ENCODE measurements at regions not wholly inside any gene's neighbourhood (a gene's known extent, or its start where the extent isn't known, plus 50 kb on each side); places are given as distances from the start of the nearest gene placed in this dataset.

DNA sequence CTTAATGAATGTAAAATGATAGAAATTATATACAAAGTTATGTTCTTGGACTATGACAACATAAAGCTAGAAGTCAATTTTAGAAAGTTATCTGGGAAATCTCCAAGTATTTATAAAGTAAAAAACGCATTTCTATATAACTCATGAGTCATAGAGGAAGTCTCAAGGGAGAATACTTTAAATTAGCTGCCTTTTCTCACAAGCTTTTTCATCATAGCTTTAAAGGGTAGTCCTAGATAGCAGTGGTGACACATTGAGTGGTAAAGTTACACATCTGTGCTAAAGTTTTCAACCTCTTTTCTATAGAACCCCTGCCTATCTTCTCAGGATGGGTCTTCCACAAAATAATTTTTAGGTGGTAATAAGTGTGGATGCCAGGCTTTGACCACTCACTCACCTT, 598.3 kb upstream of the FAM174A start:
- Histone ChIP-seq H3K27ac (no peak overlapping the region), H3K36me3 (no peaks in the 10 kb centered on the region), H3K9me3 (no peaks in the 10 kb centered on the region), H3K4me1 (no peaks in the 10 kb centered on the region), H3K27me3 (no peaks in the 10 kb centered on the region), H3K4me3 (no peak overlapping the region)
- no peak for DNase-seq (ENCODE audit: low spot score)
- TF ChIP-seq, protein P1, sequence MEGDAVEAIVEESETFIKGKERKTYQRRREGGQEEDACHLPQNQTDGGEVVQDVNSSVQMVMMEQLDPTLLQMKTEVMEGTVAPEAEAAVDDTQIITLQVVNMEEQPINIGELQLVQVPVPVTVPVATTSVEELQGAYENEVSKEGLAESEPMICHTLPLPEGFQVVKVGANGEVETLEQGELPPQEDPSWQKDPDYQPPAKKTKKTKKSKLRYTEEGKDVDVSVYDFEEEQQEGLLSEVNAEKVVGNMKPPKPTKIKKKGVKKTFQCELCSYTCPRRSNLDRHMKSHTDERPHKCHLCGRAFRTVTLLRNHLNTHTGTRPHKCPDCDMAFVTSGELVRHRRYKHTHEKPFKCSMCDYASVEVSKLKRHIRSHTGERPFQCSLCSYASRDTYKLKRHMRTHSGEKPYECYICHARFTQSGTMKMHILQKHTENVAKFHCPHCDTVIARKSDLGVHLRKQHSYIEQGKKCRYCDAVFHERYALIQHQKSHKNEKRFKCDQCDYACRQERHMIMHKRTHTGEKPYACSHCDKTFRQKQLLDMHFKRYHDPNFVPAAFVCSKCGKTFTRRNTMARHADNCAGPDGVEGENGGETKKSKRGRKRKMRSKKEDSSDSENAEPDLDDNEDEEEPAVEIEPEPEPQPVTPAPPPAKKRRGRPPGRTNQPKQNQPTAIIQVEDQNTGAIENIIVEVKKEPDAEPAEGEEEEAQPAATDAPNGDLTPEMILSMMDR (IDR thresholded peaks at IDR 0.05) = no peak

DNA sequence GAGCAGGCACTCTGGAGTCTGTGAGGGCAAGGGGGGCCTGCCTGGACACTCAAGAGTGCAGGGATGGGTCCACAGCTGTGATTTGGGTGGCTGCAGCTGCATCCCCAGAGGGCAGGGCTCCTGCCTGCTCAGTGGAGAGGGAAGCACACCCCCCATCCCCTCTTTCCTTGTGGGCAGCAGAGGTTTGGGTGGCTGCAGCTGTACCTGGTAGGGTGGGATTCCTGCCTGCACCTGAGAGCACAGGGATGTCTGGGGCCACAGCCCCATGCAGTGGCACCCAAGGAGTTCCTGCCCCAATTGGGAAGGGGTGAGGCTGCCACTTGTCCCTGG, 605.4 kb upstream of the FAM174A start:
- no peak for DNase-seq (ENCODE audit: low spot score)
- Histone ChIP-seq H3K27me3 (no peaks in the 10 kb centered on the region), H3K4me3 (no peak overlapping the region), H3K27ac (no peak overlapping the region), H3K9me3 (peaks cover 0 to 4% of the 10 kb centered on the region in 2 donors), H3K36me3 (no peaks in the 10 kb centered on the region), H3K4me1 (no peaks in the 10 kb centered on the region)
- TF ChIP-seq, protein P1 (IDR thresholded peaks at IDR 0.05) = no peak

DNA sequence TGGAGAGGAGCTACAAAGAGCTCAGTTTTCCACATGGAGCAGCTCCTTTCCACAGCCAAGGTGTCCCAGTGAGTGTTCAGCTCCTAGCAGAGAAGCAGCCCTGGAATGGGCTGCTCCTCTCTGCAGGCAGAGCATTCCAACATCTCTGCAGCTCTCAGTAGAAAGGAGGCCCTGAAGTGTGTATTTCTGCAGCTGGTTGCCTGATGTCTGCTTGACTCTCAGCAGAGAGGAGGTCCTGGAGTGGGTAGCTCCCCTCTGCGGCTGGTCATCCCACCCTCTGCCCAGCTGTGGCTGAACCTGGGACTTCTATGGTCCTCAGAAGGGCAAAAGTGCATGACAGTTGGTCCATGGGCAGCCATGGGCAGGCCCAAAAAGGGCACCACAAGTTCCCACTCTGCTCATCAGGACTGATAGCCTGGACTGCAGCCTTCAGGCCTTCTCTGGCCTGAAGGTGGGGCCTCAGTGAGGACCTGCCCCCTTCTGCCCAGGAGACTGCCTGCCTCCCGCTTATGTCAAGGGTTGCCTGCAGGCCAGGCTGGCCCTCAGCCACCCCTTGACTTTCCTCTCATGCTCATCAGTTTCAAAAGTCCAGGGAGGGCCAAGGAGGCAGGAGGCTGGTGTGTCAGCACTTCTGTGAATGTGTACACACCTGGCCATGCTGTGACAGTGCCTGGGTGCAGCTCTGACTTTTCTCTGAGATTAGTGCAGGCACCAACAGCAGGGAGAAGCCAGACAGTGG, 605.9 kb upstream of the FAM174A start:
- H3K9me3 ChIP-seq = peaks cover 0 to 4% of the 10 kb centered on the region in 2 donors
- no peaks in the 10 kb centered on the region for H3K36me3 ChIP-seq
- no peaks in the 10 kb centered on the region for H3K27me3 ChIP-seq
- H3K27ac ChIP-seq = no peak overlapping the region
- TF ChIP-seq, protein P1 (IDR thresholded peaks at IDR 0.05) = no peak
- no peak for DNase-seq (ENCODE audit: low spot score)
- H3K4me3 ChIP-seq = no peak overlapping the region
- no peaks in the 10 kb centered on the region for H3K4me1 ChIP-seq

DNA sequence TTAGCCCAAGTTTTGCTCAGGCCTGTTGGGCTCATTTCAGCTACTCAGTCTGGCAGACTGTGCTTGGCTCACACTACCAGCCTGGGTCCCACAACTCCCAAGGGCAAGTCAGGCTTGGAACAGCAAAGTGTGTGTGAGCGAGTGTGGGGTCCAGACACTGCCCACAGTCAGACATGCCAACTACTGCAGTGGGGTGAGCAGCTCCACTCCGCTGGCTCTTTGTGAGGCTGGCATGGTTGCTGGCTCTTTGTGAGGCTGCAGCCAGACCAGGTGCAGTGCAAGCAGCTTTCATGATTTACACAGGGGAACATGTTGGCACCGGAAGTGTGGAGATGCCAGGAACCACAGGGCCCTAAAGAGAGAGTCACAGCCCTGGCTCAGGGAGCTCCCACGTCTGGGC, 606.7 kb upstream of the FAM174A start:
- TF ChIP-seq, protein P1 (IDR thresholded peaks at IDR 0.05) = no peak
- Histone ChIP-seq H3K27ac (no peak overlapping the region), H3K4me3 (no peak overlapping the region), H3K4me1 (no peaks in the 10 kb centered on the region), H3K9me3 (peaks cover 0 to 4% of the 10 kb centered on the region in 2 donors), H3K27me3 (no peaks in the 10 kb centered on the region), H3K36me3 (no peaks in the 10 kb centered on the region)
- no peak for DNase-seq (ENCODE audit: low spot score)

DNA sequence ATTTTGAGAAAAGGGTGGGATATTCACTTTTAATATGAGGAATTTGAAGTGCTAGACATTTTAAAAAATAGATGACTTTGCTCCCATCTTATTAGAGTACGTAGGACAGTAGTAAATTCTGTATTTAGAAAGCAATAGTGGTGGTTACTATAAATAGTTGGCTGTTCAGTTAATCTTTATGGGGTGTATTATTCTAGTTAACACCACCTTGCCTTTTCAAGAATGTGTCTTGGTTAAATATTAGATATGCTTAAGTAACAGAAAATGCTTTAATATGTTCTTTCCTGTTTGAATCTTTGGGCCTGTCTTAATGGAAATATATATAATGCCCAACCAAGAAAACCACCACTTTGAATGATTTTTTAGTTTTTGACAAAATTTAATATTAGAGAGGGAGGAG, 608.7 kb upstream of the FAM174A start:
- DNase-seq (ENCODE audit: low spot score) = no peak
- H3K27me3 ChIP-seq = no peaks in the 10 kb centered on the region
- no peak overlapping the region for H3K27ac ChIP-seq
- no peaks in the 10 kb centered on the region for H3K4me1 ChIP-seq
- no peaks in the 10 kb centered on the region for H3K36me3 ChIP-seq
- TF ChIP-seq, protein P1 (IDR thresholded peaks at IDR 0.05) = no peak
- H3K4me3 ChIP-seq = no peak overlapping the region
- peaks cover 0 to 4% of the 10 kb centered on the region in 2 donors for H3K9me3 ChIP-seq

DNA sequence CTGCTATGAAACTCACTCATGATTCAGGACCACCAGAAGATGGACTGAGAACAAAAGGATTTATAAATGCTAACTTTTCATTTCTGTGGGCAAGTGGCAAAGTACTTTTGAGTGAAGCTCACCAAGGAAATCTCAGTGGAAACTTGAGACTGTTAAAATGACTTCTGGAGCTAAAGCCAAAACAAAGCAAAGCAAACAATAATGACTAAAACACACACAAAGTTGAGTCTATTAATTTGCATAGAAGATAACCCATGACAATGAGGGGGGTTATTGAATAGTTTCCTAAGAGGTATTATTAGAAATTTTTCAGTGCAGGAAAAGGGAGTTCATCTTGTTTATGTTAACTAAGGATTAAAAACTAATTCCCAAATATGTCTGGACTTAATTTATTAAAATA, 612.8 kb upstream of the FAM174A start:
- no peaks in the 10 kb centered on the region for H3K36me3 ChIP-seq
- DNase-seq (ENCODE audit: low spot score) = no peak
- TF ChIP-seq, protein P1 (IDR thresholded peaks at IDR 0.05) = no peak
- no peaks in the 10 kb centered on the region for H3K9me3 ChIP-seq
- H3K27ac ChIP-seq = no peak overlapping the region
- no peaks in the 10 kb centered on the region for H3K4me1 ChIP-seq
- H3K4me3 ChIP-seq = no peak overlapping the region
- no peaks in the 10 kb centered on the region for H3K27me3 ChIP-seq

Measured in right atrium auricular region (tissue), 2 donors.